ENCODE measurements at regions not wholly inside any gene's neighbourhood (a gene's known extent, or its start where the extent isn't known, plus 50 kb on each side); places are given as distances from the start of the nearest gene placed in this dataset.

DNA sequence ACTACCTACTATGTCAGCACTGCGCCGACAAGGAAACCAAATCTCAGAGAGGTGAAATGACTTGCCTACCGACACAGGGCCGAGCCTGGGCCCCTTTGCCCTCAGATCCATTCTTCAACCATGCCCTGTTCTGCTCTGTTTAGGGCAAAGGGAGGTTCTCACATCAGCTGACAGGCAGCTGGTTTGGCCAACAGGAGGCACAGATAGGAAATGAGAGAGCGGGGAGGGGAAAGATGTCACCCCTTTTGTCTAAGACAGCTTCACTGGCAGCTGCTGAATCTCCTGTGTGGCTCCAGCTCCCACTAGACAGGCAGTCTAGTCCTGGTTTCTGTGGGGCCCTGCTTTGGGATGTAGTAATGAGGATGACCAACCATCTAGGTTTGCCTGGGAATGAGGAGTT is 158.7 kb downstream of the TMEM200A start:
- no peak for TF ChIP-seq EGR1 (IDR thresholded peaks at IDR 0.05)
- TF ChIP-seq CEBPB (IDR thresholded peaks at IDR 0.05) = no peak
